CD8-positive, alpha-beta memory T cell (primary cell): ENCODE measurements at regions not wholly inside any gene's neighbourhood (a gene's known extent, or its start where the extent isn't known, plus 50 kb on each side); places are given as distances from the start of the nearest gene placed in this dataset.
"Not testable (repeated sequence)": the region's sequence is repeated elsewhere in the genome, so short reads cannot be mapped to it uniquely, and the experiment has no call there.

Source experiments
- CTCF ChIA-PET: fragments of 350-600 bp; sonication (Branson Sonifier 250); formaldehyde crosslinking; loops from one replicate; lab custom pipeline; 2021; ENCODE audit warnings: antibody characterized with exemption; lab: Charles Lee
- POLR2A ChIA-PET: fragments of 350-600 bp; sonication (Branson Sonifier 250); formaldehyde crosslinking; loops from one replicate; lab custom pipeline; 2021; ENCODE audit warnings: antibody characterized with exemption; lab: Charles Lee
- DNase-seq, 5 donors: peaks; one replicate each; pipeline versions ENCODE4 v3.0.0 to v3.0.0-alpha.2; 2020 to 2022; ENCODE audit warnings: mixed read lengths in 1 of 5
- H3K27ac ChIP-seq: one replicate; pipeline ENCODE4 v1.7.0; 2013; ENCODE audit warnings: low read depth, mild to moderate bottlenecking, low read length, moderate library complexity
- H3K27me3 ChIP-seq: 2 replicates; pipeline ENCODE4 v1.7.0; 2013; ENCODE audit warnings: low read length, mild to moderate bottlenecking; ENCODE audit not compliant: insufficient read depth, poor library complexity, severe bottlenecking
- H3K36me3 ChIP-seq: 2 replicates; pipeline ENCODE4 v1.7.0; 2013; ENCODE audit warnings: mild to moderate bottlenecking, low read length, moderate library complexity; ENCODE audit not compliant: insufficient read depth
- H3K4me1 ChIP-seq: 2 replicates; pipeline ENCODE4 v1.7.0; 2013; ENCODE audit warnings: mild to moderate bottlenecking, low read length, moderate library complexity; ENCODE audit not compliant: insufficient read depth
- H3K4me3 ChIP-seq: 2 replicates; pipeline ENCODE4 v1.7.0; 2013; ENCODE audit warnings: mild to moderate bottlenecking, low read length
- H3K9me3 ChIP-seq: 2 replicates; pipeline ENCODE4 v1.7.0; 2013; ENCODE audit warnings: mild to moderate bottlenecking, low read length
- H3K27ac Mint-ChIP-seq, 8 donors: one replicate each; pipeline ENCODE4 v1.8.0; 2020 to 2021; ENCODE audit warnings: mixed read lengths in 8 of 8, mild to moderate bottlenecking in 6 of 8, inconsistent platforms in 3 of 8, moderate library complexity in 3 of 8
- H3K27me3 Mint-ChIP-seq, 2 donors: one replicate each; pipeline ENCODE4 v1.8.0; 2020 to 2021; ENCODE audit warnings: mixed read lengths in 2 of 2, mild to moderate bottlenecking in 1 of 2, moderate library complexity in 1 of 2
- H3K36me3 Mint-ChIP-seq, 3 donors: one replicate each; pipeline ENCODE4 v1.8.0; 2020 to 2021; ENCODE audit warnings: mixed read lengths in 3 of 3, inconsistent platforms in 1 of 3, mild to moderate bottlenecking in 1 of 3
- H3K4me1 Mint-ChIP-seq, 3 donors: one replicate each; pipeline ENCODE4 v1.8.0; 2020 to 2021; ENCODE audit warnings: mixed read lengths in 3 of 3, inconsistent platforms in 1 of 3, mild to moderate bottlenecking in 1 of 3
- H3K4me3 Mint-ChIP-seq, 7 donors: one replicate each; pipeline ENCODE4 v1.8.0; 2020 to 2021; ENCODE audit warnings: mixed read lengths in 7 of 7, mild to moderate bottlenecking in 6 of 7, moderate library complexity in 4 of 7, inconsistent platforms in 2 of 7
- H3K9me3 Mint-ChIP-seq, 5 donors: one replicate each; pipeline ENCODE4 v1.8.0; 2020 to 2022; ENCODE audit warnings: mixed read lengths in 5 of 5, mild to moderate bottlenecking in 3 of 5, moderate library complexity in 2 of 5, inconsistent platforms in 1 of 5

DNA sequence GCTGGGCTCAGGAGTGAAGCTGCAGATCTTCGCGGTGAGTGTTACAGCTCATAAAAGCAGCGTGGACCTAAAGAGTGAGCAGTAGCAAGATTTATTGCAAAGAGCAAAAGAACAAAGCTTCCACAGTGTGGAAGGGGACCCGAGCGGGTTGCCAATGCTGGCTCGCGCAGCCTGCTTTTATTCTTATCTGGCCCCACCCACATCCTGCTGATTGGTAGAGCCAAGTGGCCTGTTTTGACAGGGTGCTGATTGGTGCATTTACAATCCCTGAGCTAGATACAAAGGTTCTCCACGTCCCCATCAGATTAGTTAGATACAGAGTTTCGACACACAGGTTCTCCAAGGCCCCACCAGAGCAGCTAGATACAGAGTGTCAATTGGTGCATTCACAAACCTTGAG lies 77.6 kb upstream of the RPRML start:
- H3K4me3 ChIP-seq, H3K27ac ChIP-seq, DNase-seq, POLR2A ChIA-PET, H3K9me3 ChIP-seq, H3K4me3 Mint-ChIP-seq, H3K36me3 ChIP-seq, H3K27me3 Mint-ChIP-seq, H3K9me3 Mint-ChIP-seq, H3K4me1 Mint-ChIP-seq, H3K27me3 ChIP-seq, CTCF ChIA-PET, H3K4me1 ChIP-seq: not testable (repeated sequence)
- Mint-ChIP-seq H3K27ac (peak overlapping the region in 1 of 8 donors; percentile 5), H3K36me3 (peaks cover 0 to 49% (median 16%) of the 10 kb centered on the region in 3 donors)
